Cardiac fibroblast (primary cell): ENCODE measurements at regions not wholly inside any gene's neighbourhood (a gene's known extent, or its start where the extent isn't known, plus 50 kb on each side); places are given as distances from the start of the nearest gene placed in this dataset.

ENCODE experiments used
- DNase-seq, 2 donors: peaks; one replicate each; pipeline versions ENCODE4 v3.0.0 to v3.0.0-alpha.2; 2010; ENCODE audit warnings: low read depth in 2 of 2
- H3K4me3 ChIP-seq, 2 donors: replicated peaks in 1 of 2; 1 replicate in 1 of 2; 2 replicates in 1 of 2; pipeline ENCODE4 v1.5.1; 2011; ENCODE audit warnings: low read depth in 2 of 2, low read length in 2 of 2, mild to moderate bottlenecking in 2 of 2, moderate library complexity in 1 of 2
- CTCF ChIP-seq: IDR thresholded peaks from one replicate; pipeline ENCODE4 v1.5.1; 2011; ENCODE audit warnings: low read depth, mild to moderate bottlenecking, low read length, inconsistent platforms

DNA sequence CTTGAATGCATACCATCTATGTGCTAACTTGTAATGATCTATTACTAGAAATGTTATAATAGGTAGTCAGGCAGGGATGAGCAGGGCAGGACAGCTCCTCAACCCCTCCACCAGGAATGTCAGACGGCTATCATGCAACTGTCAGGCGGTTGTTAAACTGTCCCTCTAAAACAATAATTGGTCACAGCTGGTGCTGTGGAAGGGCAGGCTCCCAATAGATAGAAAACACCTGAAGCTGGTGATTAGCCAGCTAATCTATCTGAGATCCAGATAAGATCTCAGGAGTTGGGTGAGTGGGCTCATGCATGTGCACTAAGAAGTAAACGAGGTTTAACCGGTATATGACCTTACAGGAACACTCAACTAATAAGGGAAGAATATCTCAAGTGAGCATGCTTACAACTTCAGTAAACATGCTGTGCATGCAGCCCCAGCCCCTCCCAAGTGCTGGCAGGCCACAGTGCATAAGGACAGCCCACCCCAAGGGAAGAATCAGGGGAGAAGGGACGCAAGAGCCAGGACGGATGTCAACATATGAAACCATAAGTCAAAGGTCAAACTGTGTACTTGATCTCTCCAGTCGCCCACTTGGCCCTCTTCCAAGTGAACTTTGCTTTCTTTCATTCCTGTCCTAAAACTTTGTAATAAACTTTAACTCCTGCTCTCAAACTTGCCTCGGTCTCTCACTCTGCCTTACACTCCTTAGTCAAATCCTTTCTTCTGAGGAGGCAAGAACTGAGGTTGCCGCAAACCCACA is 566.2 kb upstream of the NRSN1 start:
- no peak overlapping the region for H3K4me3 ChIP-seq
- DNase-seq = no peak
- TF ChIP-seq CTCF = no peak

GRCh38 chr6:23561732-23562131 is 564.3 kb upstream of the NRSN1 start:
- TF ChIP-seq CTCF = no peak
- DNase-seq = no peak
- H3K4me3 ChIP-seq = no peak overlapping the region

GRCh38 chr6:23562554-23562953 is 563.5 kb upstream of the NRSN1 start:
- no peak overlapping the region for H3K4me3 ChIP-seq

DNA sequence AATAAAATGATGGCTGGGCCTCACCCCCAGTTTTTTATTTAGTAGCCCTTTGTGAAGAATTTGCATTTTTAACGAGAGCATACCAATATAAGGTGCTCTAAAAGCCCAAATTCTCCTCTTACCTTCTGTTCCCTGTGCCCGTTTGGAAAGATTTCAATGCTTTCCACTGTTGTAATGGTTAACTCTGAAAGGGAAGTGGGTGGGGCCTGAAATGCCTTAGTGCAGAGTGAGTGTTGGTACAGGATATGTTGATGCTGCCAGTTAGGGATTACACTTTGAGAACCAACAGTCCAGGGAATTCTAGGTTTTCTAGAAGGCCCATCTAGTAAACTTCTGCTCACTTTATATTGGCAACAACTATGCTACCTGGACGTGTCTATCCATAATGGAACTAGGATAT is 562.7 kb upstream of the NRSN1 start:
- no peak for TF ChIP-seq CTCF
- H3K4me3 ChIP-seq = no peak overlapping the region
- no peak for DNase-seq

More at GRCh38 chr6:23562554-23562953, 563.5 kb upstream of the NRSN1 start:
- DNase-seq = no peak
- no peak for TF ChIP-seq CTCF

DNA sequence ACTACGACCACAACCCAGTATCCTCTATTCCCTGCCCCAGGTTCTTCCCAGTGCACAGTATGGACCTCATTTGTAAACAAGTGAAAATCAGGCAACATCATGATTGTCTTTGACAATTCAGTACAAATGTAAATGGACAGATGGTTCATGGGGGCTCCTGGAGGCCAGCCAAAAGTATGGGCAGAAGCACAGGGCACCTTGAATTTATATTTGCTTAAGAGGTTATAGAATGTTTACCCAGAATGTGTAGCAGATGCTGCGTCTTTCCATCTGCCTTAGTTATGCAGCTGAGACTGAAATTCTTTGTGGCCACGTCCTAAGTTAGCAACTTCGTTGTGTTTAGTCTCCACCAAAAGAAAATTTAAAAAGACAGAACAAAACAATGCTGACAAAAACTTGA is 559.6 kb upstream of the NRSN1 start:
- H3K4me3 ChIP-seq = no peak overlapping the region
- no peak for DNase-seq
- no peak for TF ChIP-seq CTCF

- H3K4me3 ChIP-seq = no peak overlapping the region
- DNase-seq = no peak
- no peak for TF ChIP-seq CTCF
Measured at GRCh38 chr6:23568292-23568691, 557.7 kb upstream of the NRSN1 start.
